ENCODE measurements at regions not wholly inside any gene's neighbourhood (a gene's known extent, or its start where the extent isn't known, plus 50 kb on each side); places are given as distances from the start of the nearest gene placed in this dataset.

GRCh38 chr9:75197561-75197960 is 109.2 kb downstream of the OSTF1 start:
- TF ChIP-seq GATA3 (IDR thresholded peaks at IDR 0.05; ENCODE audit: low read depth, low read length), result no peak
- TF ChIP-seq GATA2 (IDR thresholded peaks at IDR 0.05; ENCODE audit: low read depth, low read length), result no peak

GRCh38 chr9:75198436-75198835 is 110.1 kb downstream of the OSTF1 start:
- TF ChIP-seq GATA2 (IDR thresholded peaks at IDR 0.05; ENCODE audit: low read depth, low read length) (no peak), GATA3 (IDR thresholded peaks at IDR 0.05; ENCODE audit: low read depth, low read length) (no peak)

GRCh38 chr9:75200892-75201470 is 112.7 kb downstream of the OSTF1 start:
- TF ChIP-seq GATA2 (IDR thresholded peaks at IDR 0.05; ENCODE audit: low read depth, low read length) (no peak), GATA3 (IDR thresholded peaks at IDR 0.05; ENCODE audit: low read depth, low read length) (no peak)

- TF ChIP-seq GATA2 (IDR thresholded peaks at IDR 0.05; ENCODE audit: low read depth, low read length) (no peak), GATA3 (IDR thresholded peaks at IDR 0.05; ENCODE audit: low read depth, low read length) (no peak)
Observed at GRCh38 chr9:75201480-75202209, 113.3 kb downstream of the OSTF1 start.

- TF ChIP-seq GATA3 (IDR thresholded peaks at IDR 0.05; ENCODE audit: low read depth, low read length) (no peak), GATA2 (IDR thresholded peaks at IDR 0.05; ENCODE audit: low read depth, low read length) (no peak)
Observed at GRCh38 chr9:75210215-75210614, 121.9 kb downstream of the OSTF1 start.

- TF ChIP-seq GATA2 (IDR thresholded peaks at IDR 0.05; ENCODE audit: low read depth, low read length) (no peak), GATA3 (IDR thresholded peaks at IDR 0.05; ENCODE audit: low read depth, low read length) (no peak)
Observed at GRCh38 chr9:75213765-75214164, 125.5 kb downstream of the OSTF1 start.

- TF ChIP-seq GATA3 (IDR thresholded peaks at IDR 0.05; ENCODE audit: low read depth, low read length), result no peak
- TF ChIP-seq GATA2 (IDR thresholded peaks at IDR 0.05; ENCODE audit: low read depth, low read length), result no peak
Observed at GRCh38 chr9:75226403-75227139, 138.3 kb downstream of the OSTF1 start.

- TF ChIP-seq GATA3 (IDR thresholded peaks at IDR 0.05; ENCODE audit: low read depth, low read length), result no peak
- no peak for TF ChIP-seq GATA2 (IDR thresholded peaks at IDR 0.05; ENCODE audit: low read depth, low read length)
Observed at GRCh38 chr9:75228893-75229292, 140.6 kb downstream of the OSTF1 start.

GRCh38 chr9:75229605-75230332 is 141.5 kb downstream of the OSTF1 start:
- TF ChIP-seq GATA3 (IDR thresholded peaks at IDR 0.05; ENCODE audit: low read depth, low read length) (no peak), GATA2 (IDR thresholded peaks at IDR 0.05; ENCODE audit: low read depth, low read length) (no peak)

GRCh38 chr9:75230469-75230868 is 142.2 kb downstream of the OSTF1 start:
- no peak for TF ChIP-seq GATA3 (IDR thresholded peaks at IDR 0.05; ENCODE audit: low read depth, low read length)
- no peak for TF ChIP-seq GATA2 (IDR thresholded peaks at IDR 0.05; ENCODE audit: low read depth, low read length)

GRCh38 chr9:75231167-75231566 is 142.9 kb downstream of the OSTF1 start:
- no peak for TF ChIP-seq GATA3 (IDR thresholded peaks at IDR 0.05; ENCODE audit: low read depth, low read length)

- TF ChIP-seq GATA3 (IDR thresholded peaks at IDR 0.05; ENCODE audit: low read depth, low read length), result no peak
- TF ChIP-seq GATA2 (IDR thresholded peaks at IDR 0.05; ENCODE audit: low read depth, low read length), result no peak
Observed at GRCh38 chr9:75233011-75233410, 144.7 kb downstream of the OSTF1 start.

- TF ChIP-seq GATA3 (IDR thresholded peaks at IDR 0.05; ENCODE audit: low read depth, low read length) (no peak), GATA2 (IDR thresholded peaks at IDR 0.05; ENCODE audit: low read depth, low read length) (no peak)
Observed at GRCh38 chr9:75235632-75236031, 147.3 kb downstream of the OSTF1 start.

GRCh38 chr9:75238311-75238976 is 150.1 kb downstream of the OSTF1 start:
- no peak for TF ChIP-seq GATA3 (IDR thresholded peaks at IDR 0.05; ENCODE audit: low read depth, low read length)
- no peak for TF ChIP-seq GATA2 (IDR thresholded peaks at IDR 0.05; ENCODE audit: low read depth, low read length)

Data from SH-SY5Y (cell line).